Ishikawa (cell line): ENCODE measurements at regions not wholly inside any gene's neighbourhood (a gene's known extent, or its start where the extent isn't known, plus 50 kb on each side); places are given as distances from the start of the nearest gene placed in this dataset.

Experiments
- CEBPB ChIP-seq: IDR thresholded peaks from 2 replicates; pipeline ENCODE4 v1.6.1; 2012
- CREB1 ChIP-seq: IDR thresholded peaks from 2 replicates; pipeline ENCODE4 v1.6.1; 2012; ENCODE audit warnings: low read depth
- EGR1 ChIP-seq: IDR thresholded peaks from 2 replicates; pipeline ENCODE4 v1.6.1; 2012
- EP300 ChIP-seq: IDR thresholded peaks from 2 replicates; pipeline ENCODE4 v1.6.1; 2012; ENCODE audit warnings: borderline replicate concordance
- FOXM1 ChIP-seq: IDR thresholded peaks from 2 replicates; pipeline ENCODE4 v1.6.1; 2012; ENCODE audit warnings: low read depth, borderline replicate concordance
- MAX ChIP-seq: IDR thresholded peaks from 2 replicates; pipeline ENCODE4 v1.6.1; 2012
- NFIC ChIP-seq: IDR thresholded peaks from 2 replicates; pipeline ENCODE4 v1.6.1; 2012
- RAD21 ChIP-seq: IDR thresholded peaks from 2 replicates; pipeline ENCODE4 v1.6.1; 2012; ENCODE audit warnings: low read depth
- REST ChIP-seq: IDR thresholded peaks from 2 replicates; pipeline ENCODE4 v1.6.1; 2012; ENCODE audit warnings: low read depth, mild to moderate bottlenecking
- TAF1 ChIP-seq: IDR thresholded peaks from 2 replicates; pipeline ENCODE4 v1.6.1; 2012; ENCODE audit warnings: low read depth, mild to moderate bottlenecking
- TCF12 ChIP-seq: IDR thresholded peaks from 2 replicates; pipeline ENCODE4 v1.6.1; 2012; ENCODE audit warnings: low read depth
- TEAD4 ChIP-seq: IDR thresholded peaks from 2 replicates; pipeline ENCODE4 v1.6.1; 2012
- YY1 ChIP-seq: IDR thresholded peaks from 2 replicates; pipeline ENCODE4 v1.6.1; 2012; ENCODE audit warnings: low read depth
- ZBTB7A ChIP-seq: IDR thresholded peaks from 2 replicates; pipeline ENCODE4 v1.6.1; 2012; ENCODE audit warnings: low read depth

GRCh38 chr12:67910360-67911274 lies 78.6 kb upstream of the IFNG-AS1 start:
- TF ChIP-seq EP300 (peak; percentile 74; the same call in 1 of the 2 replicates), TEAD4 (peak; percentile 87), REST (no peak), EGR1 (no peak), CEBPB (no peak), NFIC (peak; percentile 39; the same call in 1 of the 2 replicates), CREB1 (no peak), MAX (no peak), YY1 (no peak), RAD21 (no peak), ZBTB7A (no peak), TCF12 (no peak), FOXM1 (peak; percentile 71; the same call in 1 of the 2 replicates), TAF1 (no peak)
